ENCODE measurements at regions not wholly inside any gene's neighbourhood (a gene's known extent, or its start where the extent isn't known, plus 50 kb on each side); places are given as distances from the start of the nearest gene placed in this dataset.

GRCh38 chr18:76592981-76593381 lies 97.9 kb upstream of the ZNF516 start:
- no peak for TF ChIP-seq REST (IDR thresholded peaks at IDR 0.05; ENCODE audit: insufficient read depth in 1 of 2, low read depth in 2 of 2, low read length in 1 of 2)
- TF ChIP-seq, protein P1, sequence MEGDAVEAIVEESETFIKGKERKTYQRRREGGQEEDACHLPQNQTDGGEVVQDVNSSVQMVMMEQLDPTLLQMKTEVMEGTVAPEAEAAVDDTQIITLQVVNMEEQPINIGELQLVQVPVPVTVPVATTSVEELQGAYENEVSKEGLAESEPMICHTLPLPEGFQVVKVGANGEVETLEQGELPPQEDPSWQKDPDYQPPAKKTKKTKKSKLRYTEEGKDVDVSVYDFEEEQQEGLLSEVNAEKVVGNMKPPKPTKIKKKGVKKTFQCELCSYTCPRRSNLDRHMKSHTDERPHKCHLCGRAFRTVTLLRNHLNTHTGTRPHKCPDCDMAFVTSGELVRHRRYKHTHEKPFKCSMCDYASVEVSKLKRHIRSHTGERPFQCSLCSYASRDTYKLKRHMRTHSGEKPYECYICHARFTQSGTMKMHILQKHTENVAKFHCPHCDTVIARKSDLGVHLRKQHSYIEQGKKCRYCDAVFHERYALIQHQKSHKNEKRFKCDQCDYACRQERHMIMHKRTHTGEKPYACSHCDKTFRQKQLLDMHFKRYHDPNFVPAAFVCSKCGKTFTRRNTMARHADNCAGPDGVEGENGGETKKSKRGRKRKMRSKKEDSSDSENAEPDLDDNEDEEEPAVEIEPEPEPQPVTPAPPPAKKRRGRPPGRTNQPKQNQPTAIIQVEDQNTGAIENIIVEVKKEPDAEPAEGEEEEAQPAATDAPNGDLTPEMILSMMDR (IDR thresholded peaks at IDR 0.05), result no peak
